GM11168 (cell line): ENCODE measurements at regions not wholly inside any gene's neighbourhood (a gene's known extent, or its start where the extent isn't known, plus 50 kb on each side); places are given as distances from the start of the nearest gene placed in this dataset.
"Not testable (repeated sequence)": the region's sequence is repeated elsewhere in the genome, so short reads cannot be mapped to it uniquely, and the experiment has no call there.

Source experiments
- in situ Hi-C: fragments of 300-500 bp; cut with MboI; formaldehyde crosslinking; loops from one replicate; pipeline ENCODE4 v1.12.0; 2022; ENCODE audit warnings: low sequenced_read_pairs; ENCODE audit not compliant: unreplicated experiment

GRCh38 chr7:56471811-56472210 lies 355.6 kb upstream of the NUPR2 start:
- in situ Hi-C loops, result no loop called here

DNA sequence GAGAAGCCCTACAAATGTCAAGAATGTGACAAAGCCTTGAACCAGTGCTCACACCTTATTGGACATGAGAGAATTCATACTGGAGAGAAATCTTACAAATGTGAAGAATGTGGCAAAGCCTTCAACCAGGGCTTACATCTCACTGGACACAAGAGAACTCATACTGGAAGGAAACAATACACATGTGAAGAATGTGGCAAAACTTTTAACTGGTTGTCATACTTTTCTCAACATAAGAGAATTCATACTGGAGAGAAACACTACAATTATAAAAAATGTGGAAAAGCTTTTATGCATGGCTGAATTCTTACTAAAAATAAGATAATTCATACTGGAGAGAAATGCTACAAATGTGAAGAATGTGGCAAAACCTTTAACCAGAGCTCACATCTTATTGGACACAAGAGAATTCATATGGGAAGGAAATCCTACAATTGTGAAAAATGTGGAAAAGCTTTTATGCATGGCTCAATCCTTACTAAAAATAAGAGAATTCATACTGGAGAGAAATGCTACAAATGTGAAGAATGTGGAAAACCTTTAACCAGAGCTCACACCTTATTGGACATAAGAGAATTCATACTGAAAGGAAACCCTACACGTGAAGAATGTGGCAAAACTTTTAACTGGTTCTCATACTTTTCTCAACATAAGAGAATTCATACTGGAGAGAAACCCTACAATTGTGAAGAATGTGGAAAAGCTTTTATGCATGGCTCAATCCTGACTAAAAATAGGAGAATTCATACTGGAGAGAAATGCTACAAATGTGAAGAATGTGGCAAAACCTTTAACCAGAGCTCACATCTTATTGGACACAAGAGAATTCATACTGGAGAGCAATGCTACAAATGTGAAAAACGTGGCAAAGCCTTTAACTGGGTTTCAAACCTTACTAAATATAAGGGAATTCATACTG lies 350.6 kb upstream of the NUPR2 start:
- in situ Hi-C loops, result not testable (repeated sequence)

DNA sequence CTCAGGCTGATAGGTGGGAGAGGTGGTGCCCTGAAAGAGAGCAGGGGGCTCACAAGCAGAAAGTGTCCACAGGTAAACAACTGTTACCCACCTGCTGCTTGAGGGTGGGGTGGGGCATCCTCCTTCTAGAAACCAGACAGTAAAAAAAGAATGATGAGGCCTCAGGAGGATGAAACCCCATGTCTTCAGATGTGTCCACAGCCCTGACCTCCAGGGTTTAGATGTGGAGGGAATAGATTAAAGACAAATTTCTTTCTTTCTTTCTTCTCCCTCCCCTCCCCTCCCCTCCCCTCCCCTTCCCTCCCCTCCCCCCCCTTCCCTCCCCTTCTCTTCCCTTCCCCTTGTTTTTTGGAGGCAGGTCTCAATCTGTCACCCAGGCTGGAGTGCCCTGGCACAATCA lies 333.5 kb upstream of the NUPR2 start:
- in situ Hi-C loops, result no loop called here

GRCh38 chr7:56447864-56448693 lies 331.9 kb upstream of the NUPR2 start:
- in situ Hi-C loops, result no loop called here

GRCh38 chr7:56420528-56420927 lies 304.3 kb upstream of the NUPR2 start:
- in situ Hi-C loops, result loop anchor here (25.0 kb wide), 1 partner anchor 758 kb away; no protein-coding TSS in a partner anchor

DNA sequence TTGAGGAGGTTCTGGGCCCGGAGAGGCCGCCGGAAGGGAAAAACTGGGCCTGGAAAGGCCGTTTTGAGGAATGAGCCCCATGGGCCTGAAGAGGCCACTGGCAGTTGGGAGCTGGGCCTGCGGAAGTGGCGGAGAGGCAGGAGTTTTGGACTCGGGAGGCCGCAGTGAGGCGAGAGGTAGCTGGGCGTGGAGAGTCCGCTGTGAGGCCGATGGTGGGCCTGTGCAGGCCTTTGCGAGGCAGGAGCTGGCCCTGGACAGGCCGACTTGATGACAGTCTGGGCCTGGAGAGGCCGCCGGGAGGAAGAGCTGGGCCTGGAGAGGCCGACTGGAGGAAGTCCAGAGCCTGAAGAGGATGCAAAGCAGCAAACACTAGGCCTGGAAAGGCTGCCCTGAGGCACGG lies 259.0 kb upstream of the NUPR2 start:
- in situ Hi-C loops, result no loop called here

- in situ Hi-C loops, result not testable (repeated sequence)
These were observed 258.4 kb upstream of the NUPR2 start for GRCh38 chr7:56374666-56375065.

DNA sequence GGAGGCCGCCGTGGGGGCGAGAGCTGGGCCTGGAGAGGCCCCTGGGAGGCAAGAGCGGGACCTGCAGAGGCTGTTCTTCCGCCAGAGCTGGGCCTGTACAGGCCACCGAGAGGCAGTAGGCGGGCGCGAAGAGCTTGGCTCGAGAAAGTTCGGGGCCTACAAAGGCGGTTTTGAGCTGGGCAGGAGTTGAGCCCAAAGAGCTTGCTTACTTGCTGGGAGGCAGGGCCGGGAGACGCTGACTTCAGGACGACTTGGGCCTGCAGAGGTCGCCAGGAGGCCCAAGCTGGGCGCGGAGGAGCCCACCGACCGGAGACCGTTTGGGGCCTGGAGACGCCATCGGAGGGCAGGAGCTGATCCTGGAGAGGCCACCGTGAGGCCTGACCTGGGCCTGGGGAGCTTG lies 257.1 kb upstream of the NUPR2 start:
- in situ Hi-C loops, result not testable (repeated sequence)

- in situ Hi-C loops, result not testable (repeated sequence)
These were observed 255.6 kb upstream of the NUPR2 start for GRCh38 chr7:56371792-56372191.

GRCh38 chr7:56370208-56370872 lies 254.1 kb upstream of the NUPR2 start:
- in situ Hi-C loops, result not testable (repeated sequence)

DNA sequence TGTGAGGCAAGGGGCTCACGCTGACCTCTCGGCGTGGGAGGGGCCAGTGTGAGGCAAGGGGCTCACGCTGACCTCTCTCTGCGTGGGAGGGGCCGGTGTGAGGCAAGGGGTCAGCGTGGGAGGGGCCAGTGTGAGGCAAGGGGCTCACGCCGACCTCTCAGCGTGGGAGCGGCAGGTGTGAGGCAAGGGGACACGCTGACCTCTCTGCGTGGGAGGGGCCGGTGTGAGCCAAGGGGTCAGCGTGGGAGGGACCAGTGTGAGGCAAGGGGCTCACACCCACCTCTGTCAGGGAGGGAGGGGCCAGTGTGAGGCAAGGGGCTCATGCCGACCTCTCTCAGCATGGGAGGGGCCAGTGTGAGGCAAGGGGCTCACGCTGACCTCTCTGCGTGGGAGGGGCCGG lies 251.7 kb upstream of the NUPR2 start:
- in situ Hi-C loops, result loop anchor here (10.0 kb wide), 1 partner anchor 633 kb away; no protein-coding TSS in a partner anchor

- in situ Hi-C loops, result loop anchor here (10.0 kb wide), 1 partner anchor 633 kb away; no protein-coding TSS in a partner anchor
These were observed 251.2 kb upstream of the NUPR2 start for GRCh38 chr7:56367411-56367810.

DNA sequence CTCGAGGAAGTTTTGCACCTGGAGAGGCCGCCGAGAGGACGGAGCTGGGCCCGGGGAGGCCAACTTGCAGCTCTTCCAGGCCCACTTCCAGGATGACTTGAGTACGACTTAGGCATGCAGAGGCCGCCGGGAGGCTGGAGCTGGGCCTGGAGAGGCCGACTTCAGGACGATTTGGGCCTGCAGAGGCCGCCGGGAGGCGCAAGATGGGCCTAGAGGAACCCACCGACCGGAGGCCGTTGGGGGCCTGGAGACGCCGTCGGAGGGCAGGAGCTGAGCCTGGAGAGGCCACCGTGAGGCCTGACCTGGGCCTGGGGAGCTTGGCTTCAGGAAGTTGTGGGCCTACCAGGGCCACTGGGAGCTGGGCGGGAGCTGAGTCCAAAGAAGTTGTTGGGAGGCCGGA lies 250.5 kb upstream of the NUPR2 start:
- in situ Hi-C loops, result loop anchor here (10.0 kb wide), 1 partner anchor 632 kb away; no protein-coding TSS in a partner anchor

GRCh38 chr7:56352576-56352975 lies 236.4 kb upstream of the NUPR2 start:
- in situ Hi-C loops, result not testable (repeated sequence)

- in situ Hi-C loops, result not testable (repeated sequence)
These were observed 235.0 kb upstream of the NUPR2 start for GRCh38 chr7:56351181-56351580.

DNA sequence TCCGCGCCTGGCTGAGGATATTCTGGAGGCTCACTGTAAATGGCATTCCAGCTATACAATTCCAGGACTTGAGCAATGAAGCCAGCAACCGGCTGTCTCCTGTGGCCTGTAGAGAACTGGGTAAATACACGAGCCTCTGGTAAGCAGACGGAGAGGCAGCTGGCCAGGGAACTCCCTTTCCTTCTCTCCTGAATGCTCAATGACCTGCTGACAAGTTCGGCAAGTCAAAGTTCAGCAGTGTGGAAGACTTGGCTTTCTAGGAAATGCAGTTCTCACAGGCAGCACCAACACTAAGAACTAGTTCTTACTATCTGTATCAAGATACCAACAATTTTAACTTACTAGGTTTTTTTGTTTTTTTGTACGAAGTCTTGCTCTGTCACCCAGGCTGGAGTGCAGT lies 232.1 kb upstream of the NUPR2 start:
- in situ Hi-C loops, result not testable (repeated sequence)

GRCh38 chr7:56328327-56328726 lies 212.1 kb upstream of the NUPR2 start:
- in situ Hi-C loops, result not testable (repeated sequence)

- in situ Hi-C loops, result no loop called here
These were observed 174.3 kb upstream of the NUPR2 start for GRCh38 chr7:56290548-56290947.

- in situ Hi-C loops, result no loop called here
These were observed 171.4 kb upstream of the NUPR2 start for GRCh38 chr7:56287429-56288138.

GRCh38 chr7:56256108-56256507 lies 139.9 kb upstream of the NUPR2 start:
- in situ Hi-C loops, result no loop called here
